Glomerular visceral epithelial cell (primary cell): ENCODE measurements at regions not wholly inside any gene's neighbourhood (a gene's known extent, or its start where the extent isn't known, plus 50 kb on each side); places are given as distances from the start of the nearest gene placed in this dataset.
A peak's percentile ranks its signal among the peaks of the same experiment; 100 is the strongest.

ENCODE experiments used
- DNase-seq: peaks from one replicate; pipeline ENCODE4 v3.0.0-alpha.2; 2016; ENCODE audit errors: extremely low spot score

- DNase-seq, result no peak
These were observed 1144.9 kb upstream of the C9orf72 start for GRCh38 chr9:28718226-28718625.

- no peak for DNase-seq
These were observed 1147.5 kb upstream of the C9orf72 start for GRCh38 chr9:28720746-28721145.

- no peak for DNase-seq
These were observed 1156.8 kb upstream of the C9orf72 start for GRCh38 chr9:28730111-28730510.

- DNase-seq, result no peak
These were observed 1162.6 kb upstream of the C9orf72 start for GRCh38 chr9:28735738-28736342.

GRCh38 chr9:28741459-28741858 lies 1168.2 kb upstream of the C9orf72 start:
- no peak for DNase-seq

GRCh38 chr9:28747351-28747985 lies 1174.2 kb upstream of the C9orf72 start:
- DNase-seq, result no peak

GRCh38 chr9:28750136-28750535 lies 1176.9 kb upstream of the C9orf72 start:
- DNase-seq, result no peak

- DNase-seq, result no peak
These were observed 1185.1 kb upstream of the C9orf72 start for GRCh38 chr9:28758341-28758740.

GRCh38 chr9:28758971-28759370 lies 1185.7 kb upstream of the C9orf72 start:
- DNase-seq, result no peak

- no peak for DNase-seq
These were observed 1188.9 kb upstream of the C9orf72 start for GRCh38 chr9:28762167-28762566.

- DNase-seq, result no peak
These were observed 1191.3 kb upstream of the C9orf72 start for GRCh38 chr9:28764532-28764931.

GRCh38 chr9:28770226-28770625 lies 1196.9 kb upstream of the C9orf72 start:
- DNase-seq, result no peak

- DNase-seq, result no peak
These were observed 1197.5 kb upstream of the C9orf72 start for GRCh38 chr9:28770827-28771226.

GRCh38 chr9:28774433-28775235 lies 1201.4 kb upstream of the C9orf72 start:
- DNase-seq, result peak; percentile 57

- peak; percentile 18 for DNase-seq
These were observed 1206.0 kb upstream of the C9orf72 start for GRCh38 chr9:28779243-28779642.

- no peak for DNase-seq
These were observed 1208.2 kb upstream of the C9orf72 start for GRCh38 chr9:28781481-28781880.

- DNase-seq, result peak; percentile 22
These were observed 1209.3 kb upstream of the C9orf72 start for GRCh38 chr9:28782630-28783029.

- no peak for DNase-seq
These were observed 1219.4 kb upstream of the C9orf72 start for GRCh38 chr9:28792716-28793115.

- DNase-seq, result no peak
These were observed 1226.6 kb upstream of the C9orf72 start for GRCh38 chr9:28799876-28800275.

- peak; percentile 69 for DNase-seq
These were observed 1228.0 kb upstream of the C9orf72 start for GRCh38 chr9:28801144-28801799.

GRCh38 chr9:28805197-28805596 lies 1231.9 kb upstream of the C9orf72 start:
- no peak for DNase-seq

GRCh38 chr9:28808042-28808441 lies 1234.8 kb upstream of the C9orf72 start:
- DNase-seq, result peak; percentile 63
